HG02943 (cell line): ENCODE measurements at regions not wholly inside any gene's neighbourhood (a gene's known extent, or its start where the extent isn't known, plus 50 kb on each side); places are given as distances from the start of the nearest gene placed in this dataset.
"Not testable (repeated sequence)": the region's sequence is repeated elsewhere in the genome, so short reads cannot be mapped to it uniquely, and the experiment has no call there.

ENCODE experiments used
- ATAC-seq: cut with Tn5 transposase; IDR thresholded peaks from one replicate; pipeline ENCODE4 v1.9.1; 2021; ENCODE audit warnings: mild to moderate bottlenecking, low read depth, moderate library complexity; ENCODE audit not compliant: unreplicated experiment

GRCh38 chr9:32142074-32142473 is 242.4 kb upstream of the ACO1 start:
- no peak for ATAC-seq

DNA sequence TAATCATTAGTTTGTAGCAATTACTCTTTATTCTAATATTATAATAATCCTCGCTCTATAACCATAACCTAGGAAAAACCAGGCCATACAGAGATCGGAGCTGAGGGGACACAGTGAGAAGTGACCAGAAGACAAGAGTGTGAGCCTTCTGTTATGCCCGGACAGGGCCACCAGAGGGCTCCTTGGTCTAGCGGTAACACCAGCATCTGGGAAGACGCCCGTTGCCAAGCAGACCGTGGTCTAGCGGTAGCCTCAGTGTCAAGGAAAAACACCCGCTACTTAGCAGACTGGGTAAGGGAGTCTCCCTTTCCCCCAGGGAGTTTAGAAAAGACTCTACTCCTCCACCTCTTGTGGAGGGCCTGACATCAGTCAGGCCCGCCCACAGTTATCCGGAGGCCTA is 235.9 kb upstream of the ACO1 start:
- not testable (repeated sequence) for ATAC-seq

DNA sequence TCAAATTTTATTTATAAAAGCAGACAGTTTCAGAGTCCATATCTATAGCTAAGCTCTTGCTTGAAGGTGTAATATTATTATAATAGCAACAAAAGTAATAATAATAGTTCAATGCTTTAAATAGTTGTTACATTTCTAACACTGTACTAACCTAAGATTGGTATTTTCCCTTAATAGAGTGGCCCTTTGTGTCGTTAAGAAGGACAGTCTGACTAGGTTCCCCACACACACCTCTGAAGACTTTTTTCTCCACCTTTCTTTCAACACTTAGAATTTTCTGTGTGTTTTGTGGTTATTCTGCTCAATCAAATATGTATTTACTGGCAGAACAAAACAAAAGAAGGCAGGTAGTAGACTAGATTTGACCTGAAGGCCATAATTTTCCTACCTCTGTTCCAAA is 223.2 kb upstream of the ACO1 start:
- ATAC-seq: no peak

DNA sequence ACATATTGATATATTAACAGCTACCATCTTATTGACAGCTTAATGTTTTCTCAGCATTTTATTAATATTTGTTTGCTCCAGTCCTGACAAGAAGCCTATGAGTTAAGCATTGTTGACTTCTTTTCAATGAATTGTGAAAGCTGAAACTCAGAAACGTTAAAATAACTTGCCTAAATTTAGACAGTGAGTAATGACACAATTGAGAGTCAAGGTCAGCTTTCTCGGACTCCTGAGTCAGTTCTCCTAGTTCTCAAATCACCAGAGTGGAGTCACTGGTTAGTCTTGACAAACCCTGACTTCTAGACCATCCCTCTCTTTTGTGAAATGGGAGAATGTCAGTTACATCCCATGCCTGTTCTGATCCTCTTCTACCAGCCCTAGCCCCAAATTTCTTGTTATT is 222.7 kb upstream of the ACO1 start:
- no peak for ATAC-seq

DNA sequence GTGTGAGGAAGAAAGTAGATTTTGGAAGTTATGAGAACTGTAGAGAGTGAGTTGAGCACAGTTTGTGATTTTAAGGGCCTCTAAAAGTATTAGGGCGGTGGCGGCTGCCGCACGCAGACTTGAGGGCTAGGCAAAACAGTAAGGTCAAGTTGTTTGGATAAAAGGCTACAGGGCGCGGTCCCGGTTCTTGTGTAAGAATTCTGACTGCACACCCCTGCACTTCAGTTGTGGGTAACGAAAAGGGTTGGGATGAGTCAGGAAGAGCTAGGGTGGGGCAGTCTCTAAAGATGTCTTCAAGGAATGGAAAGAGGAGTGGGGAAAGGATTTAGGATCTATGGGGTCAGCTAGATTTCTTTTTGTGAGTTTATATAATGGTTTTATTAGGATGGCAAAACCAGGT is 218.1 kb upstream of the ACO1 start:
- not testable (repeated sequence) for ATAC-seq

GRCh38 chr9:32171339-32171738 is 213.1 kb upstream of the ACO1 start:
- ATAC-seq: no peak

GRCh38 chr9:32172256-32172655 is 212.2 kb upstream of the ACO1 start:
- no peak for ATAC-seq

DNA sequence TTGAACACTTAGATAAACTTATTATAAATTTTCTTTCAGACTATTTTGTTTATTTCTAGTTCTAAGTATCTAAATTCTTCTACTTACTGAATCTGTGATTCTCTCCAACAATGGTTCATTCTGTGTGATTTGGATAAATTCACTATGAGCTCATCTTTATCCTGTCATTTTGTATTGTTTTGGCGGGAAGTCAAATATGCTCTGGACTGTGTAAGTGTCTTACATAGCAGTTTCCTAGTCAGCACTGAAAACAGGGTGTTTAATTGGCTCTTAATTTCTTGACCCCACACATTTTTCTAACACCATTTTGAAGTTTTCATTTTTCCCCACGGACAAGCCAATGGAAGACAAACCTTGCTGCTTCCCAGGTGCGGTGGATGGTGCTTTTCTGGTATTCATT is 207.0 kb upstream of the ACO1 start:
- no peak for ATAC-seq

- no peak for ATAC-seq
Measured at GRCh38 chr9:32180597-32180996, 203.8 kb upstream of the ACO1 start.

- ATAC-seq: no peak
Measured at GRCh38 chr9:32200241-32200640, 184.2 kb upstream of the ACO1 start.

GRCh38 chr9:32200896-32201295 is 183.5 kb upstream of the ACO1 start:
- ATAC-seq: no peak

DNA sequence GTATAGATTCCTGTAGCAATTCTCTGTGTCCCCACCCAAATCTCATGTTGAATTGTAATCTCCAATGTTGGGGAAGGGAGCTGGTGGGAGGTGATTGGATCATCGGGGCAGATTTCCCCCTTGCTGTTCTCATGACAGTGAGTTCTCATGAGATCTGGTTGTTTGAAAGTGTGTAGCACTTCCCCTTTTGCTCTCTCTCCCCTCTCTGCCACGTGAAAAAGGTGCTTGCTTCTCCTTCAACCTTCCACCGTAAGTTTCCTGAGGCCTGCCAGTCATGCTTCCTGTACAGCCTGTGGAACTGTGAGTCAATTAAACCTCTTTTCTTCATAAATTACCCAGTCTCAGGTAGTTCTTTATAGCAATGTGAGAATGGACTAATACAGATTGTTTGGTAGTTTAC is 175.3 kb upstream of the ACO1 start:
- ATAC-seq: not testable (repeated sequence)

DNA sequence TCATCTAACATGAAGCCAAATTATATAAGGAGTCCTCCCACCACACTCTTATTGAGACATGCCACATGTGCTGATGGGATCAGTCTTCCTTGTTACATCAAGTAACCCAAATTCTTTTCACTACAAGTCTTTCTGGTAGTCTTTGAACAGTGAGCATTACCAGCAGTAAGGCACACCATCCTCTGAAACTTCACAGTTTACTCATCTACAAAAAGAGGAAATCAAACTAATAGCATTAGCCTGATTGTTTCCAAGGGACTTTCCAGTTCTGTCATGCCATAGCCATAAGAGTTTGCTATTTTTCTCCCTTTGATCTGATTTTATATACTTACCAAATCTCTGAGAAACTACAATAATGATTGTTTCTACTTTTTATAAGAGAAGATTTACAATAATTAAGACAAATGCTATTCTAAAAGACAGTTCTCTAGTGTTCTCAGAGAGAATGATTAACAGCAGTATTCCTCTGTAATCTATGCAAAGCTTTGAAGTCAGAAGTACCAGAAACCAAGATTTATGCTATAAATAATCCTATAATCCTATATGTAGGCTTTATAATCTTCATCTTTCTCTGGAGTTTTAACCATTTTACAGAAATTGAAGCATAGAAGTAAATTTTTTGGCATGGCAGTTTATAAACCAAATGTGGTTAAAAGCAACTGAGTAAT is 166.2 kb upstream of the ACO1 start:
- peak; percentile 99 for ATAC-seq

DNA sequence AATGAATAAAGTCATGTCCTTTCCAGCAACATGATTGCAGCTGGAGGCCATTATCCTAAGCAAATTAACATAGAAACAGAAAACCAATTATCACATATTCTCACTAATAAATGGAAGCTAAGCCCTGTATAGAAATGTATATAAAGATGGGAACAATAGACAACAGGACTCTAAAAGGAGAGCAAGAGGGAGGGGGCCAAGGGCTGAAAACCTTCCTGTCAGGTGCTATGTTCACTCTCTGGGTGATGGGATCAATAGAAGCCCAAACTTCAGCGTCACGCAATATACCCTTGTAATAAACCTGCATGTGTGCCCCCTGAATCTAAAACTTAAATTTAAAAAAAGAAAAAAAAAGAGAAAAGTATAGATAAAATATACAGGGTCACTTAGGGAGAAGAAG is 163.7 kb upstream of the ACO1 start:
- no peak for ATAC-seq

DNA sequence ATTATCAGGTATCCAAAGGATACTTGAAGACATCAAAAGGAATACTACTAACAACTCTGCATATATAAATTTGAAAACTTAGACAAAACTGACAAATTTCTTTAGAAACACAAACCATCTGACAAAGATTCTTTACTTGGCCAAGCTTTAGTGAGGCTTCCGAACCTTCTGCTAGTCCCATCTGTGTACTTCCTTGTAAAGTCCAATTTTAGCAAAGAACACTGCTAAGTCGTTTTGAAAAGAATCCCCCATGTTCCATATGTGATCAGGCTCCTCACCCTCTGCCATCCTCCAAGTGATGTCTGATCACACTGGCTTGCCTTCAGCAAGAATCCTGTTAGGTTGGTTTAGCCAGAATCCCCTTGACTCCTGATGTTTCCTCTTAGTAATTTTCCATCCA is 150.0 kb upstream of the ACO1 start:
- no peak for ATAC-seq

DNA sequence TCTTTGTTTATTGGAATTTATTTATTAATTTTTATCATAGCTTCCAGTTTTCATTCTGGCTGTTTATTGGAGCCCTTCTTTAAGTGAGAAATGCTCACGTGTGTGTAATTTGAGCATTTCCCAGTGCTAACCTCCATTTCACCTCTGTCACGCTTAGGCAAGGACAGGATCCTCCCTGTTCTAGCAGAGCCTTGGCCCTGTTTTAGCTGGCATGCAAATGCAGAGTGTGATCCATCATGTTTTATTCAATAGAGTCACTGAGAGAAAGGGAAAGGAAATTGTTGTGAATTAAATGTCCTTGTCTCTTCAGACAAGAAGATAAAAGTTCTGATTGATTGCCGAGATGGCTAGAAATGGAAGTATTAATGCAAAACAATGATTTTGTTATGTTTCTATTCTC is 137.3 kb upstream of the ACO1 start:
- ATAC-seq: no peak

- no peak for ATAC-seq
Measured at GRCh38 chr9:32248189-32248712, 136.2 kb upstream of the ACO1 start.

GRCh38 chr9:32251539-32251938 is 132.9 kb upstream of the ACO1 start:
- peak; percentile 92 for ATAC-seq

- ATAC-seq: no peak
Measured at GRCh38 chr9:32253731-32254130, 130.7 kb upstream of the ACO1 start.

GRCh38 chr9:32255026-32255425 is 129.4 kb upstream of the ACO1 start:
- no peak for ATAC-seq

- ATAC-seq: no peak
Measured at GRCh38 chr9:32258482-32258881, 126.0 kb upstream of the ACO1 start.

GRCh38 chr9:32260151-32260862 is 124.1 kb upstream of the ACO1 start:
- ATAC-seq: no peak
